HepG2 (cell line): ENCODE measurements at regions not wholly inside any gene's neighbourhood (a gene's known extent, or its start where the extent isn't known, plus 50 kb on each side); places are given as distances from the start of the nearest gene placed in this dataset.

ENCODE experiments used
- ATAC-seq: fragments of 200-7000 bp; cut with Tn5 transposase; 3 replicates; pipeline ENCODE4 v1.9.1; 2020; ENCODE audit warnings: mild to moderate bottlenecking, moderate library complexity
- BruUV-seq: library from RNA; stranded (reverse); fragments of 400-500 nt; replicated peaks from 2 replicates; lab custom pipeline; 2021; lab: Mats Ljungman, UMichigan
- CTCF ChIA-PET: fragments of 300-600 bp; formaldehyde crosslinking; extraction: SDS; loops from one replicate; lab custom pipeline; 2021; ENCODE audit warnings: low total read pairs, inconsistent platforms, low intra/inter-chr PET ratio; lab: Yijun Ruan, JAX
- POLR2A ChIA-PET: fragments of 350-600 bp; sonication (Branson Sonifier 250); formaldehyde crosslinking; loops from one replicate; lab custom pipeline; 2020; ENCODE audit warnings: antibody characterized with exemption, inconsistent platforms; lab: Yijun Ruan, JAX
- DNase-seq: peaks from one replicate; pipeline ENCODE4 v3.0.0-alpha.2; 2015; ENCODE audit warnings: low spot score
- FAIRE-seq: peaks from 3 replicates; lab custom pipeline; 2011; peaks lifted over from hg19 to GRCh38; lab: Jason Lieb, UNC
- H2AFZ ChIP-seq: one replicate; pipeline ENCODE4 v1.6.1; 2011; ENCODE audit warnings: low read length, inconsistent platforms
- H3K27ac ChIP-seq: fragments of 300-600 bp; 3 replicates; pipeline ENCODE4 v1.8.0; 2011; ENCODE audit warnings: mixed run types, mild to moderate bottlenecking, mixed read lengths, low read length, inconsistent platforms; ENCODE audit not compliant: insufficient read depth; ENCODE audit errors: extremely low read length
- H3K27me3 ChIP-seq, 2 experiments: fragments of 200-600 bp in 1 of 2; 2 replicates in 1 of 2; 3 replicates in 1 of 2; pipeline versions ENCODE4 v1.6.0 to v1.8.0; 2011; ENCODE audit warnings: low read length in 2 of 2, mild to moderate bottlenecking in 2 of 2, moderate library complexity in 2 of 2, inconsistent platforms in 1 of 2; ENCODE audit not compliant: insufficient read depth in 2 of 2, control insufficient read depth in 1 of 2
- H3K36me3 ChIP-seq, 2 experiments: fragments of 200-600 bp in 1 of 2; replicated peaks in 1 of 2; 2 replicates in 1 of 2; 3 replicates in 1 of 2; pipeline versions ENCODE4 v1.5.1 to v1.8.0; 2011; ENCODE audit warnings: low read length in 2 of 2, inconsistent platforms in 1 of 2; ENCODE audit not compliant: insufficient read depth in 2 of 2, control insufficient read depth in 1 of 2
- H3K4me1 ChIP-seq: 2 replicates; pipeline ENCODE4 v1.5.1; 2012; ENCODE audit warnings: low read length, inconsistent platforms; ENCODE audit not compliant: insufficient read depth
- H3K4me2 ChIP-seq: 2 replicates; pipeline ENCODE4 v1.6.0; 2011; ENCODE audit warnings: low read depth, low read length, inconsistent platforms
- H3K4me3 ChIP-seq, 3 experiments: fragments of 200-600 bp in 1 of 3; sonication (generic), shearing (Covaris generic) in 1 of 3; replicated peaks in 1 of 3; 2 replicates each; pipeline ENCODE4 v1.5.1; 2011 to 2016; ENCODE audit warnings: low read length in 3 of 3, inconsistent platforms in 2 of 3, low read depth in 2 of 3, mild to moderate bottlenecking in 2 of 3, control low read depth in 1 of 3, mixed read lengths in 1 of 3; ENCODE audit not compliant: insufficient read depth in 1 of 3
- H3K79me2 ChIP-seq: one replicate; pipeline ENCODE4 v1.6.1; 2011; ENCODE audit warnings: low read length, inconsistent platforms; ENCODE audit not compliant: insufficient read depth
- H3K9ac ChIP-seq: 2 replicates; pipeline ENCODE4 v1.6.0; 2011; ENCODE audit warnings: mild to moderate bottlenecking, low read depth, low read length, inconsistent platforms; ENCODE audit not compliant: insufficient read depth
- H3K9me3 ChIP-seq: 2 replicates; pipeline ENCODE4 v1.5.1; 2012; ENCODE audit warnings: mild to moderate bottlenecking, low read length
- H4K20me1 ChIP-seq: 2 replicates; pipeline ENCODE4 v1.6.0; 2011; ENCODE audit warnings: inconsistent platforms, mild to moderate bottlenecking, low read length, moderate library complexity; ENCODE audit not compliant: insufficient read depth
- ATF7 ChIP-seq, 2 experiments: fragments of 450-650 bp in 1 of 2; sonication (generic) in 1 of 2; formaldehyde crosslinking in 1 of 2; IDR thresholded peaks; 2 replicates each; pipeline versions ENCODE4 v1.4.0 to v1.6.1; 2016 to 2020; ENCODE audit warnings: antibody characterized with exemption in 1 of 2, mild to moderate bottlenecking in 1 of 2, missing genetic modification reagents in 1 of 2
- ATM ChIP-seq: fragments of 450-650 bp; IDR thresholded peaks from 2 replicates; pipeline ENCODE4 v1.7.1; 2017; ENCODE audit warnings: mild to moderate bottlenecking, borderline replicate concordance
- ETV6 ChIP-seq: sonication (generic); formaldehyde crosslinking; conservative IDR thresholded peaks from 2 replicates; pipeline ENCODE4 v1.4.0; 2020; ENCODE audit warnings: missing genetic modification reagents
- FOXC1 ChIP-seq: sonication (generic); formaldehyde crosslinking; IDR thresholded peaks from 2 replicates; pipeline ENCODE4 v1.8.0; 2022; ENCODE audit warnings: mild to moderate bottlenecking, missing genetic modification reagents, borderline replicate concordance
- FOXK1 ChIP-seq: sonication (generic); formaldehyde crosslinking; IDR thresholded peaks from 2 replicates; pipeline ENCODE4 v1.4.0; 2020; ENCODE audit warnings: low read depth, missing genetic modification reagents, borderline replicate concordance
- ISL2 ChIP-seq: sonication (generic); formaldehyde crosslinking; IDR thresholded peaks from 2 replicates; pipeline ENCODE4 v1.5.0; 2020; ENCODE audit warnings: missing genetic modification reagents
- KLF13 ChIP-seq: sonication (generic); formaldehyde crosslinking; IDR thresholded peaks from 2 replicates; pipeline ENCODE4 v1.4.0; 2020; ENCODE audit warnings: mild to moderate bottlenecking, missing genetic modification reagents
- NPAS2 ChIP-seq: sonication (generic); formaldehyde crosslinking; IDR thresholded peaks from 2 replicates; pipeline ENCODE4 v1.8.0; 2022; ENCODE audit warnings: mild to moderate bottlenecking, missing genetic modification reagents, borderline replicate concordance
- RARG ChIP-seq: sonication (generic); formaldehyde crosslinking; IDR thresholded peaks from 2 replicates; pipeline ENCODE4 v1.4.0; 2020; ENCODE audit warnings: low read depth, mild to moderate bottlenecking, missing genetic modification reagents
- RNF2 ChIP-seq: fragments of 450-650 bp; conservative IDR thresholded peaks from 2 replicates; pipeline ENCODE4 v1.6.1; 2016; ENCODE audit warnings: low read depth
- SYNCRIP ChIP-seq: fragments of 200-400 bp; formaldehyde crosslinking; IDR thresholded peaks from 2 replicates; pipeline ENCODE4 v1.6.1; 2018; ENCODE audit warnings: mild to moderate bottlenecking, low read depth, low read length; ENCODE audit not compliant: insufficient read depth
- ZNF354B ChIP-seq: sonication (generic); formaldehyde crosslinking; IDR thresholded peaks from 2 replicates; pipeline ENCODE4 v1.8.0; 2022; ENCODE audit warnings: mild to moderate bottlenecking, missing genetic modification reagents
- ZNF382 ChIP-seq: sonication (generic); formaldehyde crosslinking; IDR thresholded peaks from 2 replicates; pipeline ENCODE4 v1.5.0; 2020; ENCODE audit warnings: missing genetic modification reagents, mild to moderate bottlenecking, borderline replicate concordance
- ZNF713 ChIP-seq: sonication (generic); formaldehyde crosslinking; IDR thresholded peaks from 2 replicates; pipeline ENCODE4 v1.4.0; 2020; ENCODE audit warnings: mild to moderate bottlenecking, missing genetic modification reagents
- ZNF790 ChIP-seq: sonication (generic); formaldehyde crosslinking; IDR thresholded peaks from 2 replicates; pipeline ENCODE4 v1.8.0; 2022; ENCODE audit warnings: missing genetic modification reagents, mild to moderate bottlenecking, borderline replicate concordance
- WGBS: methylation state at CpG from one replicate; pipeline ENCODE4 v1.1.6; 2017; ENCODE audit warnings: low lambda C conversion rate; 5-methylcytosine and 5-hydroxymethylcytosine counted together
- in situ Hi-C: cut with HindIII; loops from 2 replicates; pipeline ENCODE4 v1.10.0; 2017; ENCODE audit warnings: low pct_unique_long_range_greater_than_20kb; ENCODE audit not compliant: extremely low pct_ligation_motif_present
- intact Hi-C: fragments of 100-400 bp; cut with micrococcal nuclease; formaldehyde crosslinking; loops from one replicate; pipeline ENCODE4 v1.10.0; 2022; ENCODE audit not compliant: unreplicated experiment
- TF ChIP-seq, protein P1 (sequence below): sonication (generic); IDR thresholded peaks from 2 replicates; pipeline ENCODE4 v1.6.1; 2016; ENCODE audit warnings: low read depth, borderline replicate concordance
- TF ChIP-seq, protein P2 (sequence below): sonication (generic); formaldehyde crosslinking; IDR thresholded peaks from 2 replicates; pipeline ENCODE4 v1.4.0; 2020; ENCODE audit warnings: mild to moderate bottlenecking, low read depth, missing genetic modification reagents
- TF ChIP-seq, protein P3 (sequence below), 2 experiments: sonication (generic) in 1 of 2; formaldehyde crosslinking in 1 of 2; IDR thresholded peaks; 2 replicates each; pipeline versions ENCODE4 v1.4.0 to v1.6.1; 2018 to 2020; ENCODE audit warnings: missing genetic modification reagents in 2 of 2, borderline replicate concordance in 1 of 2, low read depth in 1 of 2, mild to moderate bottlenecking in 1 of 2, missing biosample characterization in 1 of 2
- TF ChIP-seq, protein P4 (sequence below): sonication (generic); formaldehyde crosslinking; IDR thresholded peaks from 2 replicates; pipeline ENCODE4 v1.5.0; 2020; ENCODE audit warnings: mild to moderate bottlenecking, missing genetic modification reagents

DNA sequence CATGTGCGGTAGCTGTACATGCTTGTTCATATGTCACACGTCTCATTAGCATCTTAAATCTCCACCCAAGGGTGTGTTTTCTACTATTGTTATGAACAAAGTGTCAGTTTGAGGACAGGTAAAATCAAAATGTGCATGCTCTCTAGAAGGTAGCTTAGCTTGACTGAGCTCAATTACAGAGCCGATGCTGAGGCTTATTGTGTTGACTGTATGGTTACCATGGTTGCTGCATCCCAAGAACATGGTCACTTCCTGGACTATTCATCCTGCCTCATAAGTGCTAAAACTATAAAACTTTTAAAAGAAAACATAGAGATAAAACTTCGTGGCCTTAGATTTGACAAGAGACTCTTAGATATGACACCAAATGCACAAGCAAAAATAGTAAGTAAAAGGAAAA lies 426.1 kb upstream of the CTNND2 start (continued):
- no peak for TF ChIP-seq ATF7 (IDR thresholded peaks at IDR 0.05)
- no peak for TF ChIP-seq ATF7 (CRISPR knock-in tag; IDR thresholded peaks at IDR 0.05)
- TF ChIP-seq ZNF382, result no peak
- TF ChIP-seq ETV6 (CRISPR knock-in tag), result no peak
- no peak for TF ChIP-seq FOXK1
- TF ChIP-seq, protein P1, sequence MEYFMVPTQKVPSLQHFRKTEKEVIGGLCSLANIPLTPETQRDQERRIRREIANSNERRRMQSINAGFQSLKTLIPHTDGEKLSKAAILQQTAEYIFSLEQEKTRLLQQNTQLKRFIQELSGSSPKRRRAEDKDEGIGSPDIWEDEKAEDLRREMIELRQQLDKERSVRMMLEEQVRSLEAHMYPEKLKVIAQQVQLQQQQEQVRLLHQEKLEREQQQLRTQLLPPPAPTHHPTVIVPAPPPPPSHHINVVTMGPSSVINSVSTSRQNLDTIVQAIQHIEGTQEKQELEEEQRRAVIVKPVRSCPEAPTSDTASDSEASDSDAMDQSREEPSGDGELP, result no peak
- TF ChIP-seq KLF13 (CRISPR knock-in tag), result no peak

DNA sequence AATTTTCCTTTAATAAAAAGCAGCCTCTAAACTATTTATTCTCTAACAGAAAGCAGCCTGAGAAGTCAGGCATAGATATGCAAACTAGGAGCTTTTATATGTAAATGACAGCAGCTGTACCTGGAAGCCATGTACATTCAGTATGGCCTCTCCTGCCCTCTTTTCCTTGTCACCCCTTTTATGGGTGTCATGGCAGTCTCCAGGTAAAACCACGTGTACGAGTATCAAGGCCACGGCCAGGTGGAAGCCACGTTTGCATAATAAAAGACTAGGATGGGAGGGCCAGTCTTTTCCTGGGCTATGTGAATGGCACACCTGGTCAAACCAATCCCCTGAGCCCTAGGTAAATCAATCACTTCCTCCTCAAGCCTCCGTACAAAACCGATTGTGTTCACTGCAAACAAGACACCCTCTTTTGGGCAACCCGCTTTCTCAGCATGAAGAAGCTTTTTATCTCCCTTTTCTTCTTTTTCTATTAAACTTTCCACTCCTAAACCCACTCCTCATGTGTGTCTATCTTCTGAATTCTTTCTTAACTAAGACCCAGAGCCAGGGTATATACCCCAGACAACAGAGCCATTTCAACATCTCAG lies 419.5 kb upstream of the CTNND2 start:
- in situ Hi-C loops, result no loop called here
- TF ChIP-seq, protein P2, sequence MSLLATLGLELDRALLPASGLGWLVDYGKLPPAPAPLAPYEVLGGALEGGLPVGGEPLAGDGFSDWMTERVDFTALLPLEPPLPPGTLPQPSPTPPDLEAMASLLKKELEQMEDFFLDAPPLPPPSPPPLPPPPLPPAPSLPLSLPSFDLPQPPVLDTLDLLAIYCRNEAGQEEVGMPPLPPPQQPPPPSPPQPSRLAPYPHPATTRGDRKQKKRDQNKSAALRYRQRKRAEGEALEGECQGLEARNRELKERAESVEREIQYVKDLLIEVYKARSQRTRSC (CRISPR knock-in tag), result no peak
- TF ChIP-seq ATM, result no peak
- TF ChIP-seq RNF2, result no peak
- TF ChIP-seq, protein P3, sequence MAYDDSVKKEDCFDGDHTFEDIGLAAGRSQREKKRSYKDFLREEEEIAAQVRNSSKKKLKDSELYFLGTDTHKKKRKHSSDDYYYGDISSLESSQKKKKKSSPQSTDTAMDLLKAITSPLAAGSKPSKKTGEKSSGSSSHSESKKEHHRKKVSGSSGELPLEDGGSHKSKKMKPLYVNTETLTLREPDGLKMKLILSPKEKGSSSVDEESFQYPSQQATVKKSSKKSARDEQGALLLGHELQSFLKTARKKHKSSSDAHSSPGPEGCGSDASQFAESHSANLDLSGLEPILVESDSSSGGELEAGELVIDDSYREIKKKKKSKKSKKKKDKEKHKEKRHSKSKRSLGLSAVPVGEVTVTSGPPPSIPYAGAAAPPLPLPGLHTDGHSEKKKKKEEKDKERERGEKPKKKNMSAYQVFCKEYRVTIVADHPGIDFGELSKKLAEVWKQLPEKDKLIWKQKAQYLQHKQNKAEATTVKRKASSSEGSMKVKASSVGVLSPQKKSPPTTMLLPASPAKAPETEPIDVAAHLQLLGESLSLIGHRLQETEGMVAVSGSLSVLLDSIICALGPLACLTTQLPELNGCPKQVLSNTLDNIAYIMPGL (CRISPR knock-in tag; IDR thresholded peaks at IDR 0.05; ENCODE audit: borderline replicate concordance in 1 of 2, low read depth in 1 of 2), result no peak
- no peak for TF ChIP-seq ZNF790 (CRISPR knock-in tag)
- no peak for TF ChIP-seq NPAS2 (CRISPR knock-in tag)
- no peak for TF ChIP-seq RARG (CRISPR knock-in tag)
- no peak for TF ChIP-seq ISL2
- no peak for TF ChIP-seq FOXC1 (CRISPR knock-in tag)
- TF ChIP-seq, protein P4, sequence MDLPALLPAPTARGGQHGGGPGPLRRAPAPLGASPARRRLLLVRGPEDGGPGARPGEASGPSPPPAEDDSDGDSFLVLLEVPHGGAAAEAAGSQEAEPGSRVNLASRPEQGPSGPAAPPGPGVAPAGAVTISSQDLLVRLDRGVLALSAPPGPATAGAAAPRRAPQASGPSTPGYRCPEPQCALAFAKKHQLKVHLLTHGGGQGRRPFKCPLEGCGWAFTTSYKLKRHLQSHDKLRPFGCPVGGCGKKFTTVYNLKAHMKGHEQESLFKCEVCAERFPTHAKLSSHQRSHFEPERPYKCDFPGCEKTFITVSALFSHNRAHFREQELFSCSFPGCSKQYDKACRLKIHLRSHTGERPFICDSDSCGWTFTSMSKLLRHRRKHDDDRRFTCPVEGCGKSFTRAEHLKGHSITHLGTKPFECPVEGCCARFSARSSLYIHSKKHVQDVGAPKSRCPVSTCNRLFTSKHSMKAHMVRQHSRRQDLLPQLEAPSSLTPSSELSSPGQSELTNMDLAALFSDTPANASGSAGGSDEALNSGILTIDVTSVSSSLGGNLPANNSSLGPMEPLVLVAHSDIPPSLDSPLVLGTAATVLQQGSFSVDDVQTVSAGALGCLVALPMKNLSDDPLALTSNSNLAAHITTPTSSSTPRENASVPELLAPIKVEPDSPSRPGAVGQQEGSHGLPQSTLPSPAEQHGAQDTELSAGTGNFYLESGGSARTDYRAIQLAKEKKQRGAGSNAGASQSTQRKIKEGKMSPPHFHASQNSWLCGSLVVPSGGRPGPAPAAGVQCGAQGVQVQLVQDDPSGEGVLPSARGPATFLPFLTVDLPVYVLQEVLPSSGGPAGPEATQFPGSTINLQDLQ (CRISPR knock-in tag), result no peak
- TF ChIP-seq ZNF354B (CRISPR knock-in tag), result no peak
- TF ChIP-seq ZNF713 (CRISPR knock-in tag), result no peak
- TF ChIP-seq SYNCRIP, result no peak

More for the DNA sequence above, 419.5 kb upstream of the CTNND2 start:
- no peak overlapping the region for H3K9ac ChIP-seq
- POLR2A ChIA-PET, result no interaction called here
- DNase-seq, result no peak
- H3K27me3 ChIP-seq, result no peaks in the 10 kb centered on the region
- H3K79me2 ChIP-seq, result no peaks in the 10 kb centered on the region
- CTCF ChIA-PET, result no interaction called here
- no peak overlapping the region for H3K4me2 ChIP-seq
- intact Hi-C loops, result no loop called here
- no TSS peak for BruUV-seq
- FAIRE-seq, result no peak
- 5% methylated on average over 7 of the region's 7 CpGs for WGBS
- no peaks in the 10 kb centered on the region for H3K36me3 ChIP-seq
- H3K4me1 ChIP-seq, result no peaks in the 10 kb centered on the region
- H4K20me1 ChIP-seq, result no peaks in the 10 kb centered on the region
- no peak for ATAC-seq
- H2AFZ ChIP-seq, result no peak overlapping the region
- H3K27ac ChIP-seq, result no peak overlapping the region
- no peak overlapping the region for H3K4me3 ChIP-seq
- H3K9me3 ChIP-seq, result peaks cover 82% of the 10 kb centered on the region
